RWPE2 (cell line): ENCODE measurements at regions not wholly inside any gene's neighbourhood (a gene's known extent, or its start where the extent isn't known, plus 50 kb on each side); places are given as distances from the start of the nearest gene placed in this dataset.

Experiments used
- ATAC-seq: fragments of 200-7000 bp; cut with Tn5 transposase; 3 replicates; pipeline ENCODE4 v1.9.1; 2021; ENCODE audit warnings: low read depth
- DNase-seq: peaks from one replicate; pipeline ENCODE4 v3.0.0-alpha.2; 2020; ENCODE audit warnings: low spot score
- H3K27ac ChIP-seq: fragments of 450-650 bp; 2 replicates; pipeline ENCODE4 v1.5.1; 2017; ENCODE audit warnings: mild to moderate bottlenecking; ENCODE audit not compliant: poor library complexity, severe bottlenecking
- H3K27me3 ChIP-seq: fragments of 250-450 bp; sonication (Bioruptor Pico); 2 replicates; pipeline ENCODE4 v1.5.1; 2021; ENCODE audit warnings: mild to moderate bottlenecking, moderate library complexity; ENCODE audit not compliant: insufficient read depth, poor library complexity, severe bottlenecking
- H3K36me3 ChIP-seq: fragments of 250-450 bp; sonication (Bioruptor Pico); 2 replicates; pipeline ENCODE4 v1.5.1; 2020; ENCODE audit warnings: low read depth, mild to moderate bottlenecking, moderate library complexity
- H3K4me1 ChIP-seq: fragments of 250-450 bp; sonication (Bioruptor Pico); 2 replicates; pipeline ENCODE4 v1.5.1; 2021; ENCODE audit warnings: mild to moderate bottlenecking, moderate library complexity; ENCODE audit not compliant: insufficient read depth, poor library complexity, severe bottlenecking
- H3K4me3 ChIP-seq: fragments of 250-450 bp; sonication (Bioruptor Pico); 2 replicates; pipeline ENCODE4 v1.5.1; 2021; ENCODE audit warnings: mild to moderate bottlenecking, moderate library complexity; ENCODE audit not compliant: severe bottlenecking
- H3K9me3 ChIP-seq: fragments of 250-450 bp; sonication (Bioruptor Pico); 2 replicates; pipeline ENCODE4 v1.5.1; 2021; ENCODE audit warnings: mild to moderate bottlenecking, moderate library complexity; ENCODE audit not compliant: severe bottlenecking
- TF ChIP-seq, protein P1 (sequence below): fragments of 450-650 bp; IDR thresholded peaks from one replicate; pipeline ENCODE4 v1.5.1; 2017; ENCODE audit warnings: mild to moderate bottlenecking, moderate library complexity; ENCODE audit not compliant: poor library complexity, severe bottlenecking

GRCh38 chr21:37982496-37983318, 66.5 kb upstream of the KCNJ6 start:
- no peaks in the 10 kb centered on the region for H3K9me3 ChIP-seq
- H3K4me3 ChIP-seq = no peak overlapping the region
- peak overlapping the region; percentile 73 for H3K27ac ChIP-seq
- H3K27me3 ChIP-seq = no peaks in the 10 kb centered on the region
- no peak for ATAC-seq
- no peaks in the 10 kb centered on the region for H3K36me3 ChIP-seq
- no peak for DNase-seq
- TF ChIP-seq, protein P1, sequence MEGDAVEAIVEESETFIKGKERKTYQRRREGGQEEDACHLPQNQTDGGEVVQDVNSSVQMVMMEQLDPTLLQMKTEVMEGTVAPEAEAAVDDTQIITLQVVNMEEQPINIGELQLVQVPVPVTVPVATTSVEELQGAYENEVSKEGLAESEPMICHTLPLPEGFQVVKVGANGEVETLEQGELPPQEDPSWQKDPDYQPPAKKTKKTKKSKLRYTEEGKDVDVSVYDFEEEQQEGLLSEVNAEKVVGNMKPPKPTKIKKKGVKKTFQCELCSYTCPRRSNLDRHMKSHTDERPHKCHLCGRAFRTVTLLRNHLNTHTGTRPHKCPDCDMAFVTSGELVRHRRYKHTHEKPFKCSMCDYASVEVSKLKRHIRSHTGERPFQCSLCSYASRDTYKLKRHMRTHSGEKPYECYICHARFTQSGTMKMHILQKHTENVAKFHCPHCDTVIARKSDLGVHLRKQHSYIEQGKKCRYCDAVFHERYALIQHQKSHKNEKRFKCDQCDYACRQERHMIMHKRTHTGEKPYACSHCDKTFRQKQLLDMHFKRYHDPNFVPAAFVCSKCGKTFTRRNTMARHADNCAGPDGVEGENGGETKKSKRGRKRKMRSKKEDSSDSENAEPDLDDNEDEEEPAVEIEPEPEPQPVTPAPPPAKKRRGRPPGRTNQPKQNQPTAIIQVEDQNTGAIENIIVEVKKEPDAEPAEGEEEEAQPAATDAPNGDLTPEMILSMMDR = no peak
- peaks cover 25% of the 10 kb centered on the region for H3K4me1 ChIP-seq

DNA sequence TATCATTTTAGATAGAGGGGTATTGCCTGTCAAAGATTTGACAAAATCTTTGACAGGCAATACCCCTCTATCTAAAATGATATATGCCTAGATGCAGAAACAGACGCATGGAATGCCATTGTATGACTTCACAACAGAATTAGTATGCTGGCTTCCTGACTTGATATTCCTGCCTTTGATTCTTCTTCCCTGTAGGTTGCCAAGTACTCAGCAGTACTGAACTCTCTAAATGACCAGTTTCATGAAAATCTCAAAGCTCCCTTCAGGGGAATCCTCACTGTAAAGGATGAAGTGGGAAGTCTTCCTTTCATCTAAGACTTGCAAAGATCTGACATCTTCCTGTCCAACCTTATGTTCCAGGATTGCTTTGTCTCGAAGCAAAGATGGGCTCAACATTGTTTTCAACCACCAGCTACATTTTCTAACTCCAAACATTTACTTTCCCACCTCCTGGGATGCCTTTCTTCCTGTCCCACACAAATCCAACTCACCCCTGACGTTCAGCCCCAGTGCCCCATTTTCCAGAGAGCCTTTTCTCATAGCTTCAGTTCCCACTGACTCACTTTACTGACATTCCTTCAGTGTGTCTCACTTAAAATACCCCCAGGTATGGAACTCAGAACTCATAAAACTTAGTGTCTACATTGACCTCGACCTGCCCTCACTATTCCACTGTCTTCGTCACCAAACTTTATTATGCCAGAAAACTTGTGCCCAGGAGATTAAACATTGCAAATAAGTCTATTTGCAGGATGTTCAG, 67.3 kb upstream of the KCNJ6 start:
- peak; percentile 95 for ATAC-seq
- no peaks in the 10 kb centered on the region for H3K9me3 ChIP-seq
- TF ChIP-seq, protein P1 = no peak
- H3K4me1 ChIP-seq = peaks cover 25% of the 10 kb centered on the region
- H3K4me3 ChIP-seq = no peak overlapping the region
- DNase-seq = no peak
- H3K27me3 ChIP-seq = no peaks in the 10 kb centered on the region
- no peaks in the 10 kb centered on the region for H3K36me3 ChIP-seq
- H3K27ac ChIP-seq = peak overlapping the region; percentile 73

DNA sequence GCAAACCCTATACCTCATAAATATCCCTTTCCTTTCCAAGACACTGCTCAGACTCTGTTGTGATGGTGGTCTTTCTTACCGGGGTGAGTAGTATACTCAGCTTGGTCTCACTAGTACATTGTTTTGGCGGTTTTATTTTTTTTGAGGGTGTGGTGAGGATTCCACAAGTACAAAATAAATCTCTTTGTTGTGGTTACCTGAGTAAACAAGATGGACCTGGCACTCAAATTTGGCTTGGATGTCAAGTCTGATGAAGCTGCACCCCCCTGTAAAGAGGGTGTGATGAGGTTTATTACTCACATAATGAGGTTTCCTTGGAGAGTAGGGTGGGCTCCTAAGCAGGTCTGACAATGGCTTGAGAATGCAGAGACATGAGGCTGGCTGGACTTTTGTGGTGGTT, 68.2 kb upstream of the KCNJ6 start:
- Histone ChIP-seq H3K4me3 (no peak overlapping the region), H3K4me1 (peaks cover 25% of the 10 kb centered on the region), H3K9me3 (no peaks in the 10 kb centered on the region), H3K27me3 (no peaks in the 10 kb centered on the region), H3K36me3 (no peaks in the 10 kb centered on the region), H3K27ac (peak overlapping the region; percentile 73)
- ATAC-seq = peak; percentile 26; the same call in 1 of the 3 replicates
- TF ChIP-seq, protein P1 = no peak
- DNase-seq = no peak

GRCh38 chr21:37986000-37986399, 69.7 kb upstream of the KCNJ6 start:
- Histone ChIP-seq H3K4me3 (no peak overlapping the region), H3K36me3 (no peaks in the 10 kb centered on the region), H3K9me3 (no peaks in the 10 kb centered on the region), H3K27me3 (no peaks in the 10 kb centered on the region), H3K4me1 (peaks cover 25% of the 10 kb centered on the region), H3K27ac (no peak overlapping the region)
- TF ChIP-seq, protein P1 = no peak
- no peak for DNase-seq
- ATAC-seq = no peak
